ENCODE measurements at regions not wholly inside any gene's neighbourhood (a gene's known extent, or its start where the extent isn't known, plus 50 kb on each side); places are given as distances from the start of the nearest gene placed in this dataset.

DNA sequence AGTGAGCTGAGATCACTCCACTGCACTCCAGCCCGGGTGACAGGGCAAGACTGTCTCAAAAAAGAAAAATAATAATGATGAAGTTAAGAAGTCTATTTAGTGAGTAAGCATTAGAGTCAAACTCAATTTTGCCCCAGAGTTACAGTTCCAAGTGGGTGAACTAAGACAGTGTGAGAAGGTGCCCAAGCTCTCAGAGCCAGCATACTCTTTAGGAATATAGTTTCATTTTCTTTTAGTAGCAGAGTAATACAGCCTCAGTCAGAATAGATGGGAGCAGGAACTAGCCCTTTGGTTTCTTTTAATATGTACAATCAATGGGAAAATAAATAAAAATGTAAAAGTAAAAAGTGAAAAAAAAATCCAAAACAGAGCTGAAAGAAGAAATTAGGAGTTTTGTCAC is 87.0 kb upstream of the ADGRF1 start:
- no peak for TF ChIP-seq EZH2 (conservative IDR thresholded peaks at IDR 0.05; ENCODE audit: low read depth, low read length)
- TF ChIP-seq ZNF792 (CRISPR knock-in tag; IDR thresholded peaks at IDR 0.05), result no peak
- TF ChIP-seq, protein P1, sequence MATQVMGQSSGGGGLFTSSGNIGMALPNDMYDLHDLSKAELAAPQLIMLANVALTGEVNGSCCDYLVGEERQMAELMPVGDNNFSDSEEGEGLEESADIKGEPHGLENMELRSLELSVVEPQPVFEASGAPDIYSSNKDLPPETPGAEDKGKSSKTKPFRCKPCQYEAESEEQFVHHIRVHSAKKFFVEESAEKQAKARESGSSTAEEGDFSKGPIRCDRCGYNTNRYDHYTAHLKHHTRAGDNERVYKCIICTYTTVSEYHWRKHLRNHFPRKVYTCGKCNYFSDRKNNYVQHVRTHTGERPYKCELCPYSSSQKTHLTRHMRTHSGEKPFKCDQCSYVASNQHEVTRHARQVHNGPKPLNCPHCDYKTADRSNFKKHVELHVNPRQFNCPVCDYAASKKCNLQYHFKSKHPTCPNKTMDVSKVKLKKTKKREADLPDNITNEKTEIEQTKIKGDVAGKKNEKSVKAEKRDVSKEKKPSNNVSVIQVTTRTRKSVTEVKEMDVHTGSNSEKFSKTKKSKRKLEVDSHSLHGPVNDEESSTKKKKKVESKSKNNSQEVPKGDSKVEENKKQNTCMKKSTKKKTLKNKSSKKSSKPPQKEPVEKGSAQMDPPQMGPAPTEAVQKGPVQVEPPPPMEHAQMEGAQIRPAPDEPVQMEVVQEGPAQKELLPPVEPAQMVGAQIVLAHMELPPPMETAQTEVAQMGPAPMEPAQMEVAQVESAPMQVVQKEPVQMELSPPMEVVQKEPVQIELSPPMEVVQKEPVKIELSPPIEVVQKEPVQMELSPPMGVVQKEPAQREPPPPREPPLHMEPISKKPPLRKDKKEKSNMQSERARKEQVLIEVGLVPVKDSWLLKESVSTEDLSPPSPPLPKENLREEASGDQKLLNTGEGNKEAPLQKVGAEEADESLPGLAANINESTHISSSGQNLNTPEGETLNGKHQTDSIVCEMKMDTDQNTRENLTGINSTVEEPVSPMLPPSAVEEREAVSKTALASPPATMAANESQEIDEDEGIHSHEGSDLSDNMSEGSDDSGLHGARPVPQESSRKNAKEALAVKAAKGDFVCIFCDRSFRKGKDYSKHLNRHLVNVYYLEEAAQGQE (IDR thresholded peaks at IDR 0.05; ENCODE audit: borderline replicate concordance in 1 of 2, low read depth in 1 of 2, low read length in 2 of 2), result no peak
- no peak for TF ChIP-seq SIN3A (IDR thresholded peaks at IDR 0.05; ENCODE audit: borderline replicate concordance, low read depth, low read length)
- TF ChIP-seq ZNF317 (CRISPR knock-in tag; IDR thresholded peaks at IDR 0.05), result no peak
- no peak for TF ChIP-seq ZNF335 (CRISPR knock-in tag; IDR thresholded peaks at IDR 0.05)
- TF ChIP-seq, protein P2, sequence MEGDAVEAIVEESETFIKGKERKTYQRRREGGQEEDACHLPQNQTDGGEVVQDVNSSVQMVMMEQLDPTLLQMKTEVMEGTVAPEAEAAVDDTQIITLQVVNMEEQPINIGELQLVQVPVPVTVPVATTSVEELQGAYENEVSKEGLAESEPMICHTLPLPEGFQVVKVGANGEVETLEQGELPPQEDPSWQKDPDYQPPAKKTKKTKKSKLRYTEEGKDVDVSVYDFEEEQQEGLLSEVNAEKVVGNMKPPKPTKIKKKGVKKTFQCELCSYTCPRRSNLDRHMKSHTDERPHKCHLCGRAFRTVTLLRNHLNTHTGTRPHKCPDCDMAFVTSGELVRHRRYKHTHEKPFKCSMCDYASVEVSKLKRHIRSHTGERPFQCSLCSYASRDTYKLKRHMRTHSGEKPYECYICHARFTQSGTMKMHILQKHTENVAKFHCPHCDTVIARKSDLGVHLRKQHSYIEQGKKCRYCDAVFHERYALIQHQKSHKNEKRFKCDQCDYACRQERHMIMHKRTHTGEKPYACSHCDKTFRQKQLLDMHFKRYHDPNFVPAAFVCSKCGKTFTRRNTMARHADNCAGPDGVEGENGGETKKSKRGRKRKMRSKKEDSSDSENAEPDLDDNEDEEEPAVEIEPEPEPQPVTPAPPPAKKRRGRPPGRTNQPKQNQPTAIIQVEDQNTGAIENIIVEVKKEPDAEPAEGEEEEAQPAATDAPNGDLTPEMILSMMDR (CRISPR knock-in tag; IDR thresholded peaks at IDR 0.05), result no peak
- TF ChIP-seq, protein P3, sequence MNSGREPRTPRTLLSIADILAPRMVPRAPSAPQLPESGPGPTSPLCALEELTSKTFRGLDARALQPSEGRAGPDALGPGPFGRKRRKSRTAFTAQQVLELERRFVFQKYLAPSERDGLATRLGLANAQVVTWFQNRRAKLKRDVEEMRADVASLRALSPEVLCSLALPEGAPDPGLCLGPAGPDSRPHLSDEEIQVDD (CRISPR knock-in tag; IDR thresholded peaks at IDR 0.05; ENCODE audit: borderline replicate concordance), result no peak
- no peak for TF ChIP-seq RAD21 (CRISPR knock-in tag; IDR thresholded peaks at IDR 0.05)
- TF ChIP-seq, protein P4, sequence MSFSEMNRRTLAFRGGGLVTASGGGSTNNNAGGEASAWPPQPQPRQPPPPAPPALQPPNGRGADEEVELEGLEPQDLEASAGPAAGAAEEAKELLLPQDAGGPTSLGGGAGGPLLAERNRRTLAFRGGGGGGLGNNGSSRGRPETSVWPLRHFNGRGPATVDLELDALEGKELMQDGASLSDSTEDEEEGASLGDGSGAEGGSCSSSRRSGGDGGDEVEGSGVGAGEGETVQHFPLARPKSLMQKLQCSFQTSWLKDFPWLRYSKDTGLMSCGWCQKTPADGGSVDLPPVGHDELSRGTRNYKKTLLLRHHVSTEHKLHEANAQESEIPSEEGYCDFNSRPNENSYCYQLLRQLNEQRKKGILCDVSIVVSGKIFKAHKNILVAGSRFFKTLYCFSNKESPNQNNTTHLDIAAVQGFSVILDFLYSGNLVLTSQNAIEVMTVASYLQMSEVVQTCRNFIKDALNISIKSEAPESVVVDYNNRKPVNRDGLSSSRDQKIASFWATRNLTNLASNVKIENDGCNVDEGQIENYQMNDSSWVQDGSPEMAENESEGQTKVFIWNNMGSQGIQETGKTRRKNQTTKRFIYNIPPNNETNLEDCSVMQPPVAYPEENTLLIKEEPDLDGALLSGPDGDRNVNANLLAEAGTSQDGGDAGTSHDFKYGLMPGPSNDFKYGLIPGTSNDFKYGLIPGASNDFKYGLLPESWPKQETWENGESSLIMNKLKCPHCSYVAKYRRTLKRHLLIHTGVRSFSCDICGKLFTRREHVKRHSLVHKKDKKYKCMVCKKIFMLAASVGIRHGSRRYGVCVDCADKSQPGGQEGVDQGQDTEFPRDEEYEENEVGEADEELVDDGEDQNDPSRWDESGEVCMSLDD (CRISPR knock-in tag; IDR thresholded peaks at IDR 0.05; ENCODE audit: borderline replicate concordance), result no peak
- no peak for TF ChIP-seq AHR (CRISPR knock-in tag; IDR thresholded peaks at IDR 0.05)
- TF ChIP-seq, protein P5, sequence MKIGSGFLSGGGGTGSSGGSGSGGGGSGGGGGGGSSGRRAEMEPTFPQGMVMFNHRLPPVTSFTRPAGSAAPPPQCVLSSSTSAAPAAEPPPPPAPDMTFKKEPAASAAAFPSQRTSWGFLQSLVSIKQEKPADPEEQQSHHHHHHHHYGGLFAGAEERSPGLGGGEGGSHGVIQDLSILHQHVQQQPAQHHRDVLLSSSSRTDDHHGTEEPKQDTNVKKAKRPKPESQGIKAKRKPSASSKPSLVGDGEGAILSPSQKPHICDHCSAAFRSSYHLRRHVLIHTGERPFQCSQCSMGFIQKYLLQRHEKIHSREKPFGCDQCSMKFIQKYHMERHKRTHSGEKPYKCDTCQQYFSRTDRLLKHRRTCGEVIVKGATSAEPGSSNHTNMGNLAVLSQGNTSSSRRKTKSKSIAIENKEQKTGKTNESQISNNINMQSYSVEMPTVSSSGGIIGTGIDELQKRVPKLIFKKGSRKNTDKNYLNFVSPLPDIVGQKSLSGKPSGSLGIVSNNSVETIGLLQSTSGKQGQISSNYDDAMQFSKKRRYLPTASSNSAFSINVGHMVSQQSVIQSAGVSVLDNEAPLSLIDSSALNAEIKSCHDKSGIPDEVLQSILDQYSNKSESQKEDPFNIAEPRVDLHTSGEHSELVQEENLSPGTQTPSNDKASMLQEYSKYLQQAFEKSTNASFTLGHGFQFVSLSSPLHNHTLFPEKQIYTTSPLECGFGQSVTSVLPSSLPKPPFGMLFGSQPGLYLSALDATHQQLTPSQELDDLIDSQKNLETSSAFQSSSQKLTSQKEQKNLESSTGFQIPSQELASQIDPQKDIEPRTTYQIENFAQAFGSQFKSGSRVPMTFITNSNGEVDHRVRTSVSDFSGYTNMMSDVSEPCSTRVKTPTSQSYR (CRISPR knock-in tag; IDR thresholded peaks at IDR 0.05; ENCODE audit: borderline replicate concordance), result no peak
